AG04449 (cell line): ENCODE measurements at regions not wholly inside any gene's neighbourhood (a gene's known extent, or its start where the extent isn't known, plus 50 kb on each side); places are given as distances from the start of the nearest gene placed in this dataset.

Experiments used
- CTCF ChIA-PET: fragments of 350-600 bp; formaldehyde crosslinking; extraction: SDS; loops from one replicate; lab custom pipeline; 2021; ENCODE audit warnings: antibody characterized with exemption; lab: Yijun Ruan, JAX
- POLR2A ChIA-PET: fragments of 400-600, 350-600 bp; formaldehyde crosslinking; extraction: SDS; loops from one replicate; lab custom pipeline; 2020; ENCODE audit warnings: antibody characterized with exemption, inconsistent platforms; lab: Yijun Ruan, JAX
- DNase-seq: peaks from one replicate; pipeline ENCODE4 v3.0.0-alpha.2; 2010; ENCODE audit warnings: low read depth, low spot score
- H3K4me3 ChIP-seq: 2 replicates; pipeline ENCODE4 v1.5.1; 2011; ENCODE audit warnings: low read depth, mild to moderate bottlenecking, control low read depth, low read length
- TF ChIP-seq, protein P1 (sequence below): IDR thresholded peaks from one replicate; pipeline ENCODE4 v1.5.1; 2011; ENCODE audit warnings: mild to moderate bottlenecking, moderate library complexity, low read length, control low read depth, inconsistent platforms; ENCODE audit not compliant: insufficient read depth; ENCODE audit errors: missing control alignments

DNA sequence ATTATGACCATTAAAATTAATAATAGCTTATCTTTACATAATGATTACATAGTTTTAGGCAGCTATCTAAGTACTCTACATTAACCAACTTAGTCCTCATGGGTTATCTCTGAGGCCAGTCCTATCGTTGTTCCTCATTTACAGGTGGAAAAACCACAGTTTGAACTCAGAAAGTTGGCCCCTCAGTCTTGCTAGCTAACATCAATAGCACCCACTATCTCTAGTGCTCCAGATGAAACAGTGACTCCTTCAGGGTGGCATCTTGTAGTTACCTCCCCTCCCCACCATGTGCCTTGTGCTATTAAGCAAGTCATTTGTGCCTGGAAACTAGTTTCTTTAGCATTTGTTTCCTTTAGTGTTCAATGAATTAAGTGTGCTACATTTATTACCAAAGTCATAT lies 1086.7 kb downstream of the EFNB2 start:
- DNase-seq = no peak
- ChIA-PET CTCF (no interaction called here), POLR2A (no interaction called here)
- no peak overlapping the region for H3K4me3 ChIP-seq
- TF ChIP-seq, protein P1, sequence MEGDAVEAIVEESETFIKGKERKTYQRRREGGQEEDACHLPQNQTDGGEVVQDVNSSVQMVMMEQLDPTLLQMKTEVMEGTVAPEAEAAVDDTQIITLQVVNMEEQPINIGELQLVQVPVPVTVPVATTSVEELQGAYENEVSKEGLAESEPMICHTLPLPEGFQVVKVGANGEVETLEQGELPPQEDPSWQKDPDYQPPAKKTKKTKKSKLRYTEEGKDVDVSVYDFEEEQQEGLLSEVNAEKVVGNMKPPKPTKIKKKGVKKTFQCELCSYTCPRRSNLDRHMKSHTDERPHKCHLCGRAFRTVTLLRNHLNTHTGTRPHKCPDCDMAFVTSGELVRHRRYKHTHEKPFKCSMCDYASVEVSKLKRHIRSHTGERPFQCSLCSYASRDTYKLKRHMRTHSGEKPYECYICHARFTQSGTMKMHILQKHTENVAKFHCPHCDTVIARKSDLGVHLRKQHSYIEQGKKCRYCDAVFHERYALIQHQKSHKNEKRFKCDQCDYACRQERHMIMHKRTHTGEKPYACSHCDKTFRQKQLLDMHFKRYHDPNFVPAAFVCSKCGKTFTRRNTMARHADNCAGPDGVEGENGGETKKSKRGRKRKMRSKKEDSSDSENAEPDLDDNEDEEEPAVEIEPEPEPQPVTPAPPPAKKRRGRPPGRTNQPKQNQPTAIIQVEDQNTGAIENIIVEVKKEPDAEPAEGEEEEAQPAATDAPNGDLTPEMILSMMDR = no peak

- TF ChIP-seq, protein P1 = no peak
Measured at GRCh38 chr13:105446197-105446596, 1089.3 kb downstream of the EFNB2 start.

GRCh38 chr13:105445796-105446195 lies 1089.7 kb downstream of the EFNB2 start:
- CTCF ChIA-PET = no interaction called here

More at GRCh38 chr13:105446197-105446596, 1089.3 kb downstream of the EFNB2 start:
- ChIA-PET POLR2A (no interaction called here), CTCF (no interaction called here)
- no peak overlapping the region for H3K4me3 ChIP-seq
- DNase-seq = no peak

GRCh38 chr13:105442949-105443699 lies 1092.3 kb downstream of the EFNB2 start:
- H3K4me3 ChIP-seq = no peak overlapping the region
- TF ChIP-seq, protein P1 = no peak
- POLR2A ChIA-PET = interaction anchor here (0.7 to 1.6 kb wide), 2 partner anchors 30 to 97 kb away, joined by 3 to 4 read pairs; no protein-coding TSS in a partner anchor
- CTCF ChIA-PET = no interaction called here
- DNase-seq = peak; percentile 96

More at GRCh38 chr13:105445796-105446195, 1089.7 kb downstream of the EFNB2 start:
- POLR2A ChIA-PET = no interaction called here
- DNase-seq = no peak
- TF ChIP-seq, protein P1 = no peak
- H3K4me3 ChIP-seq = no peak overlapping the region

- TF ChIP-seq, protein P1 = no peak
- no peak for DNase-seq
- POLR2A ChIA-PET = interaction anchor here (1.6 kb wide), 1 partner anchor 96 kb away, joined by 4 read pairs; no protein-coding TSS in a partner anchor
- no peak overlapping the region for H3K4me3 ChIP-seq
- CTCF ChIA-PET = no interaction called here
Measured at GRCh38 chr13:105442040-105442439, 1093.4 kb downstream of the EFNB2 start.

DNA sequence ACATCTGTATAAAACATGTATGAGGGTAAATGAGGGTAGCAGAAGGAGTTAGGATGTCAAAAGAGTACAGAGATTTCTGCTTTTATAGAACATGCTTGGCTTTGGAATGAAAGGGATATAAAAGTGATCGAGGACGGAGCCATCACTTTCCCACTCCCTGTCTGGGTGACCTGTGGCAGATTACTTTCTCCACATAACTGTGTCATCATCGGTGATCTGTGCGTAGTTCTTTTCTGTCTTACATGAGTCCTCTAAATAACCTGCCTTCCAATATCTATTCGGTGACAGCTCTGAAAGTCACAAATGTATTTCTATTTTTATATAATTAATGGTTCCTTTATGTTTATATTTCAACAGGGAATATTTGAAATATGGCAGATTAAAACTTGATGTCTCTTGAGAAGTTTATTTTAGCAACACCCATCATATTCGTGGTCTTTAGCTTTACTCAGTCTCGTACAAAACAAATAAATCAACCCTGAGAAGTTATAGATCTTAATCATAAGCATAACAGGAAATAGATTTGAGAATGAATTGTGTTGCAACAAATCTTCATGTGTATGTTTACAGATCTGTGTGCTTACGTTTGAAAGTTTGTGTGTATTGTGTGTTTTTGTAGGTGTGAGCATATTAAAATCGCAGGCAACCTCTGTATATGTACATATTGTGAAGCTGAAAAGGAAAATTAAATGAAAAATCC lies 1094.3 kb downstream of the EFNB2 start:
- ChIA-PET CTCF (no interaction called here), POLR2A (no interaction called here)
- H3K4me3 ChIP-seq = no peak overlapping the region
- TF ChIP-seq, protein P1 = no peak
- DNase-seq = no peak
